Lower lobe of right lung (tissue), 2 donors: ENCODE measurements at regions not wholly inside any gene's neighbourhood (a gene's known extent, or its start where the extent isn't known, plus 50 kb on each side); places are given as distances from the start of the nearest gene placed in this dataset.
"Not testable (repeated sequence)": the region's sequence is repeated elsewhere in the genome, so short reads cannot be mapped to it uniquely, and the experiment has no call there.

ENCODE experiments used
- ATAC-seq, 2 donors: fragments of 200-7000 bp; cut with Tn5 transposase; one replicate each; pipeline ENCODE4 v1.9.1; 2020 to 2022; ENCODE audit warnings: mild to moderate bottlenecking in 2 of 2, moderate library complexity in 2 of 2
- DNase-seq: peaks from one replicate; pipeline ENCODE4 v3.0.0-alpha.2; 2020
- H3K27ac ChIP-seq: fragments of 200-600 bp; one replicate; pipeline ENCODE4 v1.8.0; 2022
- H3K27me3 ChIP-seq: fragments of 200-600 bp; one replicate; pipeline ENCODE4 v1.8.0; 2022; ENCODE audit warnings: low read depth
- H3K36me3 ChIP-seq: fragments of 200-600 bp; one replicate; pipeline ENCODE4 v1.8.0; 2022; ENCODE audit warnings: mild to moderate bottlenecking
- H3K4me1 ChIP-seq: fragments of 200-600 bp; one replicate; pipeline ENCODE4 v1.8.0; 2022
- H3K4me3 ChIP-seq: fragments of 200-600 bp; one replicate; pipeline ENCODE4 v1.8.0; 2022; ENCODE audit warnings: mild to moderate bottlenecking
- H3K9me3 ChIP-seq: fragments of 200-600 bp; one replicate; pipeline ENCODE4 v1.8.0; 2022
- CTCF ChIP-seq: fragments of 200-600 bp; IDR thresholded peaks from one replicate; pipeline ENCODE4 v1.8.0; 2022; ENCODE audit warnings: antibody characterized with exemption, mild to moderate bottlenecking
- intact Hi-C: fragments of 100-400 bp; cut with DNase I; formaldehyde crosslinking; loops from one replicate; pipeline ENCODE4 v1.11.0; 2022
- donor health status: DM: no; HTN: yes; CAD: no; lungs with severe emphysema.

DNA sequence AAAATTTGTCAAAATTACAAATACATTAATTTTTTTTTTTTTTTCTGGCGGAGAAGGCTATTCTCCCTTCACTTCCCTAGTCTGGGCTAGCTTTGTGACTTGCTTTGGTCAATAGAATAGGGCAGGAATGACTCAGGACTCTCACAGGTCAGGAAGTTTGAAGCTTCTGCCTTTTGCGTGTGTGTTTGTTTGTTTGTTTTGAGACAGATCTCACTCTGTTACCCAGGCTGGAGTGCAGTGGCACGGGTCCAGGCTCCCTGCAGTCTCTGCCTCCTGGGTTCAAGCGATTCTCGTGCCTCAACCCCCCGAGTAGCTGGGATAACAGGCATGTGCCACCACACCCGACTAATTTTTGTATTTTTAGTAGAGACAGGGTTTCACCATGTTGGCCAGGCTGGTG lies 55.9 kb upstream of the USP9X start:
- DNase-seq (no peak), ATAC-seq (no peak)
- no peak overlapping the region for H3K4me3 ChIP-seq
- intact Hi-C loops, result no loop called here
- H3K27me3 ChIP-seq, result no peaks in the 10 kb centered on the region
- H3K4me1 ChIP-seq, result no peaks in the 10 kb centered on the region
- no peak for TF ChIP-seq CTCF
- H3K9me3 ChIP-seq, result no peaks in the 10 kb centered on the region
- H3K27ac ChIP-seq, result no peak overlapping the region
- H3K36me3 ChIP-seq, result no peaks in the 10 kb centered on the region

DNA sequence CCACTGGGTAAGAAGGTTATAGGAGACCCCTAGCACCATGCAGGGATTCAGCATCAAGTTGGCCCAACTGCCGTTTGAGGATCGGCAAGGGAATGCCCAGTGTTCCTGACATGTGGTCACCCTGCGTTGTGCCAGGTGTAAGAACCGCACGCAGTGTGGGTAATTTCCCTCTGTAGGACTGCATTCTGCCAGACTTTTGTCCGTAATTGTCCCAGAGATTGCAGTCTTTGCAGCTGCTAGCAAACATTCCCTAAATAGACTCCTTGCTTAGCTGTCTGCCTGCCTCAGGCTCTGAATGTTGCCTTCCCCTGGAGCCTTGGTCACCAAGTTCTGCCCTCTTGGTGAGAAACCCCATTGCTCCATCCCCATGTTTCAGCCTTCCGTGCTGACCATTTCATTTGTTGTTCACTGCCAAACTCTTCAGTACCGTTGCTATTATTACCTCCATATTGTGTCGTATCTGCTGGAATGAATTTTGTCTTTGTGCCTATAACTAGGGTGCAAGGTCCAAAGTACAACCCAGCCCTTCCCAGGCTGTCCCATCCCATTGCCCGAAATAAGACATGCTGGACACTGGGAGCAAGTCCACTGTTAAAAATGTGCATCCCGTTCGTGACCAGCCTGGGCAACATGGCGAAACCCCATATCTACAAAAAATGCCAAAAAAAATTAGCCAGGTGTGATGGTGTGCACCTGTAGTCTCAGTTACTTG lies 53.8 kb upstream of the USP9X start:
- Histone ChIP-seq H3K9me3 (no peaks in the 10 kb centered on the region), H3K27me3 (no peaks in the 10 kb centered on the region), H3K4me3 (no peak overlapping the region), H3K4me1 (no peaks in the 10 kb centered on the region), H3K27ac (no peak overlapping the region), H3K36me3 (no peaks in the 10 kb centered on the region)
- intact Hi-C loops, result no loop called here
- no peak for ATAC-seq
- no peak for DNase-seq
- no peak for TF ChIP-seq CTCF

DNA sequence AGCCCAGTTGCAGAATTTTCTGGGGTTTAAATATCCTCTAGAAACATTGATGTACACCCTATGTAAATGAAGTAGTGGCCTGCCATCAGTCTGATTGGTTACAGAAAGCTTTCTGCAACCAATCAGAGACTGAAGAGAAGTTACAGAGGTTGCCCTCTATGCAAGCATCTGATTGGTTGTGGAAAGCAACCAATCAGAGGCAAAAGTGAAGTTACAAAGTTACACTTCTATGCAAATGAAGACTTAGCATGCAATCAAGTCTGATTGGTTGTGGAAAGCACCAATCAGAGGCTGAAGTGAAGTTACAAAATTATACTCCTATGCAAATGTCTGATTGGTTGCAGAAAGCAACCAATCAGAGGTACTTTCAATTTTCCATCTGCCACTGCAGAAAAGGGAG lies 51.9 kb upstream of the USP9X start:
- H3K27me3 ChIP-seq, result no peaks in the 10 kb centered on the region
- ATAC-seq (no peak), DNase-seq (no peak)
- intact Hi-C loops, result no loop called here
- no peak overlapping the region for H3K4me3 ChIP-seq
- no peak for TF ChIP-seq CTCF
- H3K36me3 ChIP-seq, result no peaks in the 10 kb centered on the region
- no peak overlapping the region for H3K27ac ChIP-seq
- no peaks in the 10 kb centered on the region for H3K4me1 ChIP-seq
- H3K9me3 ChIP-seq, result no peaks in the 10 kb centered on the region

DNA sequence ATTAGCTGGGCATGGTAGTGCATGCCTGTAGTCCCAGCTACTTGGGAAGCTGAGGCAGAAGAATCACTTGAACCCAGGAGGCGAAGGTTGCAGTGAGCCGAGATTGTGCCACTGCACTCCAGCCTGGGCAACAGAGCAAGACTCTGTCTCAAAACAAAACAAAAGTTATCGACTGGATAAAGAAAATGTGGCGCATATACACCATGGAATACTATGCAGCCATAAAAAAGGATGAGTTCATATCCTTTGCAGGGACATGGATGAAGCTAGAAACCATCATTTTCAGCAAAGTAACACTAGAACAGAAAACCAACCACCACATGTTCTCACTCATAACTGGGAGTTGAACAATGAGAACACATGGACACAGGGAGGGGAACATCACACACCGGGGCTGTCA lies 50.3 kb upstream of the USP9X start:
- H3K4me1 ChIP-seq, H3K9me3 ChIP-seq, intact Hi-C loops, H3K4me3 ChIP-seq, H3K27ac ChIP-seq, DNase-seq, H3K27me3 ChIP-seq, H3K36me3 ChIP-seq, ATAC-seq: not testable (repeated sequence)
